PC-3 (cell line): ENCODE measurements at regions not wholly inside any gene's neighbourhood (a gene's known extent, or its start where the extent isn't known, plus 50 kb on each side); places are given as distances from the start of the nearest gene placed in this dataset.

ENCODE experiments used
- ATAC-seq: fragments of 200-7000 bp; cut with Tn5 transposase; 2 replicates; pipeline ENCODE4 v1.9.1; 2020; ENCODE audit warnings: mild to moderate bottlenecking, moderate library complexity
- BruUV-seq: library from RNA; stranded (reverse); fragments of 400-500 nt; replicated peaks from 2 replicates; lab custom pipeline; 2021; lab: Mats Ljungman, UMichigan
- CTCF ChIA-PET: fragments of 300-600 bp; sonication (Branson Sonifier 250); formaldehyde crosslinking; loops from one replicate; lab custom pipeline; 2022; ENCODE audit warnings: antibody characterized with exemption; lab: Charles Lee
- POLR2A ChIA-PET: fragments of 300-600 bp; sonication (Branson Sonifier 250); formaldehyde crosslinking; loops from one replicate; lab custom pipeline; 2022; ENCODE audit warnings: antibody characterized with exemption; ENCODE audit not compliant: unreplicated experiment; lab: Charles Lee
- DNase-seq: peaks from one replicate; pipeline ENCODE4 v3.0.0-alpha.2; 2015
- H2AFZ ChIP-seq: fragments of 300-600 bp; sonication (generic); 2 replicates; pipeline ENCODE4 v1.6.0; 2016; ENCODE audit warnings: antibody characterized with exemption, low read length
- H3F3A ChIP-seq: fragments of 300-600 bp; sonication (generic); one replicate; pipeline ENCODE4 v1.6.0; 2017; ENCODE audit warnings: antibody characterized with exemption, low read length, control low read depth, mild to moderate bottlenecking; ENCODE audit not compliant: unreplicated experiment
- H3K27ac ChIP-seq: fragments of 300-600 bp; sonication (generic); 2 replicates; pipeline ENCODE4 v1.5.1; 2016; ENCODE audit warnings: mild to moderate bottlenecking, low read length
- H3K27me3 ChIP-seq: fragments of 300-600 bp; sonication (generic); 2 replicates; pipeline ENCODE4 v1.6.1; 2016; ENCODE audit warnings: low read length, mixed read lengths
- H3K36me3 ChIP-seq: fragments of 300-600 bp; sonication (generic); 2 replicates; pipeline ENCODE4 v1.6.1; 2016; ENCODE audit warnings: low read depth, mixed run types, low read length, mixed read lengths
- H3K4me1 ChIP-seq: fragments of 300-600 bp; sonication (generic); 2 replicates; pipeline ENCODE4 v1.5.1; 2016; ENCODE audit warnings: low read length; ENCODE audit not compliant: insufficient read depth
- H3K4me2 ChIP-seq: fragments of 300-600 bp; sonication (generic); 2 replicates; pipeline ENCODE4 v1.6.0; 2016; ENCODE audit warnings: low read length
- H3K4me3 ChIP-seq: fragments of 300-600 bp; sonication (generic); 2 replicates; pipeline ENCODE4 v1.5.1; 2016; ENCODE audit warnings: mild to moderate bottlenecking, low read length, mixed read lengths
- H3K79me2 ChIP-seq: fragments of 300-600 bp; sonication (generic); 2 replicates; pipeline ENCODE4 v1.6.1; 2017; ENCODE audit warnings: low read length, mixed read lengths
- H3K9ac ChIP-seq: fragments of 300-600 bp; sonication (generic); 2 replicates; pipeline ENCODE4 v1.6.0; 2016; ENCODE audit warnings: mild to moderate bottlenecking, low read length
- H3K9me2 ChIP-seq: fragments of 300-600 bp; sonication (generic); replicated peaks from 2 replicates; pipeline ENCODE4 v1.6.1; 2016; ENCODE audit warnings: mixed run types, low read length, mixed read lengths
- H3K9me3 ChIP-seq: fragments of 300-600 bp; sonication (generic); 2 replicates; pipeline ENCODE4 v1.6.1; 2016; ENCODE audit warnings: low read length, mixed read lengths
- H4K20me1 ChIP-seq: fragments of 300-600 bp; sonication (generic); 2 replicates; pipeline ENCODE4 v1.6.1; 2016; ENCODE audit warnings: low read length, mixed read lengths
- EZH2 ChIP-seq: fragments of 300-600 bp; sonication (generic); IDR thresholded peaks from one replicate; pipeline ENCODE4 v1.6.1; 2017; ENCODE audit warnings: antibody characterized with exemption, mild to moderate bottlenecking, low read length; ENCODE audit not compliant: unreplicated experiment
- EZH2phosphoT487 ChIP-seq: fragments of 300-600 bp; sonication (generic); IDR thresholded peaks from 2 replicates; pipeline ENCODE4 v1.6.1; 2018; ENCODE audit warnings: mild to moderate bottlenecking, antibody characterized with exemption, low read length, borderline replicate concordance
- intact Hi-C: fragments of 100-400 bp; cut with micrococcal nuclease; formaldehyde crosslinking; loops from 2 replicates; pipeline ENCODE4 v1.9.0; 2023
- TF ChIP-seq, protein P1 (sequence below): fragments of 300-600 bp; sonication (generic); conservative IDR thresholded peaks from 2 replicates; pipeline ENCODE4 v1.5.1; 2017; ENCODE audit warnings: antibody characterized with exemption, low read depth, mild to moderate bottlenecking, low read length

DNA sequence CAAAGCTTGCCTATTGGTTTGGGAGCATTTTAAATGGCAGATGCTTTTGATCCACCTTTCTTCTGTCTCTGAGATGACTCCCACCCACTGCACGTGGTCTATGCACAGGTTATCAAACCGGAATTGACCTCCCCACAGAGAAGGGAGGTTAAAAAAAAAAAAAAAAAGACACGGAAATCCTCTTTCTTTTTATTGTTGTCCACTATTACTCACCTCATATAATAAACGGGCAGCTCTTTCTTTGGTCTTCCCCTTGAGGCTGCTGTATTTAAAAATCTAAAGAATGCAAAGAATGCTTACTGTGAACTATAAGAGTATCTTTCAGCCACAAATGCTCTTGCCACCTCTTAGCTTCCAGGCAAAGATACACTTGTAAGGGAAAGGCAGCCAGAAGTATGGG is 329.7 kb downstream of the NDFIP2 start:
- Histone ChIP-seq H3K27ac (no peak overlapping the region), H2AFZ (peak overlapping the region; percentile 39; the same call in 1 of the 2 replicates), H3K9ac (no peak overlapping the region), H3F3A (no peaks in the 10 kb centered on the region), H3K4me2 (peak overlapping the region; percentile 26; the same call in 1 of the 2 replicates), H3K9me3 (no peaks in the 10 kb centered on the region), H3K9me2 (no peaks in the 10 kb centered on the region), H3K27me3 (no peaks in the 10 kb centered on the region), H3K36me3 (no peaks in the 10 kb centered on the region), H3K4me1 (peaks cover 12% of the 10 kb centered on the region; the same call in 1 of the 2 replicates), H4K20me1 (no peaks in the 10 kb centered on the region), H3K4me3 (no peak overlapping the region), H3K79me2 (no peaks in the 10 kb centered on the region)
- CTCF ChIA-PET: interaction anchor here (0.6 to 0.7 kb wide), 2 partner anchors 15 to 230 kb away, joined by 5 to 10 read pairs; no protein-coding TSS in a partner anchor
- DNase-seq (peak; percentile 69), ATAC-seq (peak; percentile 96)
- intact Hi-C loops: loop anchor here (10.0 kb wide), 1 partner anchor 124 kb away; no protein-coding TSS in a partner anchor
- TF ChIP-seq, protein P1, sequence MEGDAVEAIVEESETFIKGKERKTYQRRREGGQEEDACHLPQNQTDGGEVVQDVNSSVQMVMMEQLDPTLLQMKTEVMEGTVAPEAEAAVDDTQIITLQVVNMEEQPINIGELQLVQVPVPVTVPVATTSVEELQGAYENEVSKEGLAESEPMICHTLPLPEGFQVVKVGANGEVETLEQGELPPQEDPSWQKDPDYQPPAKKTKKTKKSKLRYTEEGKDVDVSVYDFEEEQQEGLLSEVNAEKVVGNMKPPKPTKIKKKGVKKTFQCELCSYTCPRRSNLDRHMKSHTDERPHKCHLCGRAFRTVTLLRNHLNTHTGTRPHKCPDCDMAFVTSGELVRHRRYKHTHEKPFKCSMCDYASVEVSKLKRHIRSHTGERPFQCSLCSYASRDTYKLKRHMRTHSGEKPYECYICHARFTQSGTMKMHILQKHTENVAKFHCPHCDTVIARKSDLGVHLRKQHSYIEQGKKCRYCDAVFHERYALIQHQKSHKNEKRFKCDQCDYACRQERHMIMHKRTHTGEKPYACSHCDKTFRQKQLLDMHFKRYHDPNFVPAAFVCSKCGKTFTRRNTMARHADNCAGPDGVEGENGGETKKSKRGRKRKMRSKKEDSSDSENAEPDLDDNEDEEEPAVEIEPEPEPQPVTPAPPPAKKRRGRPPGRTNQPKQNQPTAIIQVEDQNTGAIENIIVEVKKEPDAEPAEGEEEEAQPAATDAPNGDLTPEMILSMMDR: no peak
- TF ChIP-seq EZH2 (no peak), EZH2phosphoT487 (no peak)
- BruUV-seq: no TSS peak
- POLR2A ChIA-PET: interaction anchor here (0.7 kb wide), 1 partner anchor 377 kb away, joined by 3 read pairs; no protein-coding TSS in a partner anchor

DNA sequence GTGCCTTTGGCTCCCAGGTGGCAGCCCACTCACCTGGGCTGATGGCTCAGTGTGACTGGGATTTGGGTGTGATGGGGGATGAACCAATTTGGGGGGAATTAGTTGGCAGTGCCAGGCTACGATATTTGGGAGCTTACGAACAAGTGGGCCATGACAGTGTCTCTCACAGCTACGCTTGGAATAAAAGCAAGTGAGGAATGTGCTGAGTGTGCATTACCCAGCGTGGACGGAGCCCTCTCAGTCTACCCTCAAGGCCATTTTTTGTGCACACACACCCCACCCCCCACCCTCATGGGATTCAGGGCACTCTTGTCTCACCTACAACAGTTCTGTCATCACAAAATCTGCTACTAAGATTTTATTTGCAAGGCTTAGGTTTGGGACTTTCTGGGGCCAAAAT is 329.1 kb downstream of the NDFIP2 start:
- no peak overlapping the region for H2AFZ ChIP-seq
- H3K9me2 ChIP-seq: no peaks in the 10 kb centered on the region
- no peak overlapping the region for H3K4me2 ChIP-seq
- H3K4me3 ChIP-seq: no peak overlapping the region
- DNase-seq (no peak), ATAC-seq (no peak)
- H3F3A ChIP-seq: no peaks in the 10 kb centered on the region
- ChIA-PET POLR2A (no interaction called here), CTCF (interaction anchor here (0.6 kb wide), 1 partner anchor 231 kb away, joined by 5 read pairs; no protein-coding TSS in a partner anchor)
- H3K9ac ChIP-seq: no peak overlapping the region
- H3K79me2 ChIP-seq: no peaks in the 10 kb centered on the region
- no peak for TF ChIP-seq EZH2
- TF ChIP-seq, protein P1: no peak
- TF ChIP-seq EZH2phosphoT487: no peak
- intact Hi-C loops: loop anchor here (10.0 kb wide), 1 partner anchor 125 kb away; no protein-coding TSS in a partner anchor
- H3K36me3 ChIP-seq: no peaks in the 10 kb centered on the region
- H4K20me1 ChIP-seq: no peaks in the 10 kb centered on the region
- peaks cover 12% of the 10 kb centered on the region; the same call in 1 of the 2 replicates for H3K4me1 ChIP-seq
- H3K27ac ChIP-seq: no peak overlapping the region
- no peaks in the 10 kb centered on the region for H3K27me3 ChIP-seq
- no peaks in the 10 kb centered on the region for H3K9me3 ChIP-seq
- BruUV-seq: no TSS peak

DNA sequence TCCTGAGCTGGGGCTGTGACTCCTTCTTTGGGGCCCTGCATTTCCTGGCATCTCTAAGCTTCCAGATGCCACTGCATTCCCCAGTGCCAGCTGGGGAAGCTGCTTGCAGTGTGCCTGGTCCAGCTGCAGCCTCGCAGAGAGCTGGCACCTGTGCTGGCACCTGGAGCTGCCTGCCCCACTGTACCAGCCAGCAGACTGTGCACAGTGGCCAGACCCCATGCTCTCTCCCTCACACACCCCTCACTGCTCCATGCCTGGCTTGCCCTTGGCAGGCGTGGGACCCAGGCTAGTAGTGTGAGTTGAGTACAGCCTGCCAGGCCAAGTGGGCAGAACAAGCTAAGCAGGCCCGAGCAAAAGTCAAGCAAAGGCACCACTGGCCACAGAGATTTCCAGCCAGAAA is 327.5 kb downstream of the NDFIP2 start:
- ATAC-seq (no peak), DNase-seq (no peak)
- intact Hi-C loops: no loop called here
- TF ChIP-seq EZH2 (no peak), EZH2phosphoT487 (no peak)
- TF ChIP-seq, protein P1: no peak
- no peaks in the 10 kb centered on the region for H4K20me1 ChIP-seq
- ChIA-PET CTCF (no interaction called here), POLR2A (no interaction called here)
- BruUV-seq: no TSS peak
- H3K27ac ChIP-seq: no peak overlapping the region
- H3K9ac ChIP-seq: no peak overlapping the region
- no peak overlapping the region for H3K4me2 ChIP-seq
- H3K4me1 ChIP-seq: peaks cover 12% of the 10 kb centered on the region; the same call in 1 of the 2 replicates
- H3K9me3 ChIP-seq: no peaks in the 10 kb centered on the region
- H3K4me3 ChIP-seq: no peak overlapping the region
- H3K9me2 ChIP-seq: no peaks in the 10 kb centered on the region
- no peaks in the 10 kb centered on the region for H3K27me3 ChIP-seq
- H3F3A ChIP-seq: no peaks in the 10 kb centered on the region
- no peak overlapping the region for H2AFZ ChIP-seq
- H3K36me3 ChIP-seq: no peaks in the 10 kb centered on the region
- H3K79me2 ChIP-seq: no peaks in the 10 kb centered on the region
